HL-60 (cell line): ENCODE measurements at regions not wholly inside any gene's neighbourhood (a gene's known extent, or its start where the extent isn't known, plus 50 kb on each side); places are given as distances from the start of the nearest gene placed in this dataset.

Source experiments
- CTCF ChIP-seq: IDR thresholded peaks from one replicate; pipeline ENCODE4 v1.5.1; 2011; ENCODE audit warnings: low read length, control low read depth, inconsistent platforms; ENCODE audit not compliant: insufficient read depth
- REST ChIP-seq: IDR thresholded peaks from 2 replicates; pipeline ENCODE4 v1.6.1; 2012; ENCODE audit warnings: low read depth; ENCODE audit not compliant: insufficient replicate concordance

- TF ChIP-seq CTCF (no peak), REST (no peak)
These were observed 235.2 kb downstream of the KCNRG start for GRCh38 chr13:50250401-50250800.
